Activated effector memory CD4-positive, alpha-beta T cell treated with anti-CD3 and anti-CD28 coated beads, Interleukin-2, amount 50 U/mL, for 16 hours (primary cell): ENCODE measurements at regions not wholly inside any gene's neighbourhood (a gene's known extent, or its start where the extent isn't known, plus 50 kb on each side); places are given as distances from the start of the nearest gene placed in this dataset.

Experiments
- DNase-seq: peaks from one replicate; pipeline ENCODE4 v3.0.0-alpha.2; 2020

DNA sequence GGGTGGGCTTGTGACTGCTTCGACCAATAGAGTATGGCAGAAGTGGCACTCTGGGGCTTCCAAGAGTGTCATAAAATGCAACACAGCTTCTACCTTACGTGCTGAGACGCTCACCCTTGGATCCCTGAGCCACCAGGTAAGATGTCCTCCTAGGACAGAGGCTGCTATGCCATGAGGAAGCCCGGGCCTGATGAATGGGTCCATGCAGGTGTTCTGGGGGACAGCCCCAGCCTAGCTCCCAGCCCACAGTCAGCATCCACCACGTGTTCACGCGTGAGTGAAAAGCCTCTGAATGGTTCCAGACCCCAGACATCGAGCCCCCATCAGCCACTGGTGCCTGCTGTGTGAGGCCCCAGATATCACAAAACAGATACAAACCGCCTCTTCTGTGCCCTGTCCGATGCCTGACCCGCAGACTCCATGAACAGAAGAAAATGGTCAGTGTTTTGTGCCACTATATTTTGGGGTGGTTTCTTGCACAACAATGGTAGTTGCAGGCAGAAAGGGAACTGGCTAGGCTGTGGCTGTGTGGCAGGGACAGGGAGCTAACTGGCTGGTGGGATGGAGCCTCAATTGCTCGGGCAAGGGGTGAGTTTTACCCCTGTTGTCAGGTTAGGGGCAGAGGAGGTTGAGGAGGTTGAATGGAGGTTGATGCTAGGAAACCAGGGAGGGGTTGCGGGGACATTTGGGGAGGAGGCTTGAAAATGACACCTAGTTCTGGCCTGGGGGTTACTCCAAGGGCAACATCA lies 92.2 kb downstream of the LINGO1 start:
- no peak for DNase-seq

DNA sequence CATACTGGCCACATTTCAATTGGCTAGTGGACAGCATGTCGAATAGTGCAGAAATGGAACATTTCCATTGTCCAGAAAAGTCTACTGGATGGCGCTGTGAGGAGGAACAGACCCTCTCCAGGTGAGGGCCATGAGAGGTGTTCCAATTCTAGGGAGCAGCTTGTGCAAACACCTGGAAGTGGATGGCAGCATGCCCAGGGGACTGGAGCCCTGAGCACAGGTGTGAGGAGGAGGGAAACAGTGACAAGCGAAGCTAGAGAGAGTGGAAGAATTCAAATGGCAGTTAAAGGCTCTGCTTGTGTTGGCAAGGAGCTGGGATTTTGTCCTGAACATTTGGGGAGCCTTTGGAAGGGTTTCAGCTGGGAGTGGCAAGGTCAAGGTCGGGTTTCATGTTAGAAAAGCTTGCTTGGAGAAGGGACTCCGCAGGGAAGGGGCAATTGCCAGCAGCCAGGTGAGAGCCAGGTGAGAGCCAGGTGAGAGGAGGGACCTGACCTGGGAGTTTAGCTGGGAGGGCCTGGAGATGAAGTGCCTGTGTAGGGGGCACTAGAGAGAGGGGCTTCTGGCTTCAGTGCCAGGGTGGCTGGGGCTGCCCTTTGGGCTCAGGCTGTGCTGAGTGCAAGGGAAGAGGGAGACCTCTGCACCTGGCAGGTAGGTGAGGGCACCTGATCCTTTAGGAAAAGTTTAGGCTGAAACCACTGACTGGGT lies 93.8 kb downstream of the LINGO1 start:
- DNase-seq, result peak; percentile 56

DNA sequence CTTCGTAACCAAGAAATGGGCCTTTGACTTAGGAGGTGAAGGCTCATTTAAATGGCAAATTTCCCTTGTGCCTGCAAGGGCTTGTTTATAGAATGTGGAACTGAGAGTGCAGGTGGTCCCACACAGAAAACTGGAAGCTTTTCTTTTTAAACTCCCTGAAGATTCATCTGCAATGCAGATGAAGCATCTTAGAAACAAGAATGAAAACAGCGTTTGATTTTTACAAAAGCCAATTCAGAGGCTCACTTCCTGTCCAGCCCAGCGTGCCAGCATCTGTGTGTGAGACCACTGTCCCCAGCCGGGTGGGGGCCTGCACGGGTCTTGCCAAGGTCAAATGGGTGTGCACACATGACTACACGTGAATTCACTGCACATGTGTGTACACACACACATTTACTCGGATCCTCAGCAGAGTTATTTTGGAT lies 94.7 kb downstream of the LINGO1 start:
- peak; percentile 39 for DNase-seq

DNA sequence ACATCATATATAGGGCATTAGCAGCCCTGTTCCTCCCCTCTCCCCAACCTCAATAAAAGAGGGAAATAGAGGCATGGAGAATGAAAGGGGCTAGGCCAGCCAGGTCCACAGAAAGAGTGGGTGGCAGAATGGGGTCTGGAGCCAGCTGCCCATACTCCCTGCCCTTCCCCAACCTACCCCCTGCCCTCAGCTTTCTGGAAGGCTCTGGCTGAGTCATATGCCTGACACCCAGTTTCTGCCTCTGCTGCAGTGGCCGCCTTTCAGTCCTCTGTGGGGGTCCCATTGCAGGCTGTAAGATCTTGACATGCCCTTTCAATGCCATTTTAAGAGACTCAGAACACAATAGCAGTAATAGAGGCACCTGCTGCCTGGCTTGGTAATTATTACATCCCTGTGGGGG lies 95.7 kb downstream of the LINGO1 start:
- DNase-seq, result peak; percentile 19

DNA sequence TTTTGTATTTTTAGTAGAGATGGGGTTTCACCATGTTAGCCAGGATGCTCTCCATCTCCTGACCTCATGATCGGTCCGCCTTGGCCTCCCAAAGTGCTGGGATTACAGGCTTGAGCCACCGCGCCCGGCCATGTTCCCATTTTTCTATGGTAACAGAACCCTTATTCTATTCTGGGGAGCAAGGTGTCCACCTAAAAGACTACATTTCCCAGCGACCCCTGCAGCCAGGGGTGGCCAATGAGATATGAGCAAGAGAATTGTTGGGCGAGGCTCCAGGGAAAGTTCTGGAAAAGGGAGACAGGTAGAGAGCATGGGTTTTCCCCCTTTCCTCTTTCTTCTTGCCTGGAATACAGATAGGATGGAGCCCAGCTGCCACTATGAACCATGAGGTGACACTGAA lies 96.9 kb downstream of the LINGO1 start:
- DNase-seq, result no peak
